Caco-2 (cell line): ENCODE measurements at regions not wholly inside any gene's neighbourhood (a gene's known extent, or its start where the extent isn't known, plus 50 kb on each side); places are given as distances from the start of the nearest gene placed in this dataset.

Experiments used
- BruUV-seq: library from RNA; stranded (reverse); fragments of 400-500 nt; replicated peaks from 2 replicates; lab custom pipeline; 2021; lab: Mats Ljungman, UMichigan
- CTCF ChIA-PET: fragments of 300-600 bp; sonication (Branson Sonifier 250); formaldehyde crosslinking; loops from one replicate; lab custom pipeline; 2022; ENCODE audit warnings: antibody characterized with exemption; lab: Charles Lee
- POLR2A ChIA-PET: fragments of 300-600 bp; sonication (Branson Sonifier 250); formaldehyde crosslinking; loops from one replicate; lab custom pipeline; 2022; ENCODE audit warnings: antibody characterized with exemption; lab: Charles Lee
- DNase-seq, 2 experiments: peaks; one replicate each; pipeline versions ENCODE4 v3.0.0 to v3.0.0-alpha.2; 2020 to 2022
- H3K27me3 ChIP-seq: replicated peaks from 2 replicates; pipeline ENCODE4 v1.6.0; 2011; ENCODE audit warnings: low read length; ENCODE audit not compliant: control insufficient read depth, insufficient read depth
- H3K36me3 ChIP-seq: 2 replicates; pipeline ENCODE4 v1.5.1; 2011; ENCODE audit warnings: low read length; ENCODE audit not compliant: control insufficient read depth, insufficient read depth
- H3K4me1 ChIP-seq: fragments of 250-450 bp; sonication (Bioruptor Pico); 2 replicates; pipeline ENCODE4 v1.5.1; 2020; ENCODE audit warnings: mild to moderate bottlenecking
- H3K4me3 ChIP-seq: 2 replicates; pipeline ENCODE4 v1.5.1; 2011; ENCODE audit warnings: low read depth, mild to moderate bottlenecking, control low read depth, low read length
- H3K9me3 ChIP-seq: fragments of 250-450 bp; sonication (Bioruptor Pico); 2 replicates; pipeline ENCODE4 v1.5.1; 2020; ENCODE audit warnings: mild to moderate bottlenecking, moderate library complexity
- H3K27ac Mint-ChIP-seq: one replicate; pipeline ENCODE4 v1.8.0; 2022; ENCODE audit warnings: mixed read lengths; ENCODE audit not compliant: unreplicated experiment
- H3K27me3 Mint-ChIP-seq: one replicate; pipeline ENCODE4 v1.8.0; 2022; ENCODE audit warnings: mixed read lengths; ENCODE audit not compliant: insufficient read depth, unreplicated experiment
- H3K36me3 Mint-ChIP-seq: one replicate; pipeline ENCODE4 v1.8.0; 2022; ENCODE audit warnings: mild to moderate bottlenecking, mixed read lengths; ENCODE audit not compliant: insufficient read depth, unreplicated experiment
- H3K4me1 Mint-ChIP-seq: one replicate; pipeline ENCODE4 v1.8.0; 2022; ENCODE audit warnings: low read depth, mixed read lengths; ENCODE audit not compliant: unreplicated experiment
- H3K4me3 Mint-ChIP-seq: one replicate; pipeline ENCODE4 v1.8.0; 2022; ENCODE audit warnings: mild to moderate bottlenecking, moderate library complexity, mixed read lengths; ENCODE audit not compliant: unreplicated experiment
- H3K9me3 Mint-ChIP-seq: one replicate; pipeline ENCODE4 v1.8.0; 2022; ENCODE audit warnings: mixed read lengths; ENCODE audit not compliant: unreplicated experiment
- intact Hi-C: fragments of 100-400 bp; cut with micrococcal nuclease; formaldehyde crosslinking; loops from one replicate; pipeline ENCODE4 v1.10.0; 2022; ENCODE audit not compliant: unreplicated experiment
- TF ChIP-seq, protein P1 (sequence below), 2 experiments: fragments of 200-600 bp in 1 of 2; IDR thresholded peaks; 1 replicate in 1 of 2; 2 replicates in 1 of 2; pipeline versions ENCODE4 v1.5.1 to v1.8.0; 2011 to 2022; ENCODE audit warnings: antibody characterized with exemption in 1 of 2, control low read depth in 1 of 2, inconsistent platforms in 1 of 2, low read depth in 1 of 2, low read length in 1 of 2, mild to moderate bottlenecking in 1 of 2, moderate library complexity in 1 of 2; ENCODE audit not compliant: insufficient read depth in 1 of 2, severe bottlenecking in 1 of 2, unreplicated experiment in 1 of 2

DNA sequence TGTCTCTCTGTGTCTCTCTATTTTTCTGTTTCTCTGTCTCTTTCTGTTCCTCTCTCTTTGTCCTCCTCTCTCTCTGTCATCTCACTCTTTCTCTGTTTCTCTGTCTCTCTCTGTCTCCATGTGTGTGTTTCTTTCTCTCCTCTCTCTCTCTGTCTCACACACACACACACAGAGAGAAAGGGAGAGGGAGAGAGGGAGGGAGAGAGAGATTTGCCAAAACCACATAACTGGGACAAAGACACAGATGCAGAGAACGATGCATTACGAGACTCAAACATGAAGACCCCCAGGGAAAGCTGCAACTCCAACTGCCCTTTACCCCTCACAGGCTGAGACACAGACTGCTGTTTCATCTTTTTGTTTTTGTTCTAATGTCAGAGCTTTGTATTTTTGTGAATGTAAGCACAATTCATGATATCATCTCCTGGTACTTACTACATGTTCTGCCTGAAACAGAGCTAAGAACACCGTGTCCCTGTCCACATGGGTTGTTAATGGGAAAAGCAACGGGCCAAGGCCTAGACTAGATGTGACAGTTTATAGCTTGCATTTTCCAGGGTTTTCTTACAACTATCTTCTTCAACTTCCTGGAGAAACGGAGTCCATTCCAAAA lies 177.1 kb upstream of the ARID1B start:
- no peak overlapping the region for H3K27ac Mint-ChIP-seq
- intact Hi-C loops: no loop called here
- TF ChIP-seq, protein P1, sequence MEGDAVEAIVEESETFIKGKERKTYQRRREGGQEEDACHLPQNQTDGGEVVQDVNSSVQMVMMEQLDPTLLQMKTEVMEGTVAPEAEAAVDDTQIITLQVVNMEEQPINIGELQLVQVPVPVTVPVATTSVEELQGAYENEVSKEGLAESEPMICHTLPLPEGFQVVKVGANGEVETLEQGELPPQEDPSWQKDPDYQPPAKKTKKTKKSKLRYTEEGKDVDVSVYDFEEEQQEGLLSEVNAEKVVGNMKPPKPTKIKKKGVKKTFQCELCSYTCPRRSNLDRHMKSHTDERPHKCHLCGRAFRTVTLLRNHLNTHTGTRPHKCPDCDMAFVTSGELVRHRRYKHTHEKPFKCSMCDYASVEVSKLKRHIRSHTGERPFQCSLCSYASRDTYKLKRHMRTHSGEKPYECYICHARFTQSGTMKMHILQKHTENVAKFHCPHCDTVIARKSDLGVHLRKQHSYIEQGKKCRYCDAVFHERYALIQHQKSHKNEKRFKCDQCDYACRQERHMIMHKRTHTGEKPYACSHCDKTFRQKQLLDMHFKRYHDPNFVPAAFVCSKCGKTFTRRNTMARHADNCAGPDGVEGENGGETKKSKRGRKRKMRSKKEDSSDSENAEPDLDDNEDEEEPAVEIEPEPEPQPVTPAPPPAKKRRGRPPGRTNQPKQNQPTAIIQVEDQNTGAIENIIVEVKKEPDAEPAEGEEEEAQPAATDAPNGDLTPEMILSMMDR (IDR thresholded peaks at IDR 0.05; ENCODE audit: insufficient read depth in 1 of 2, low read depth in 1 of 2, low read length in 1 of 2, severe bottlenecking in 1 of 2, unreplicated experiment in 1 of 2): no peak
- no peaks in the 10 kb centered on the region for H3K4me1 Mint-ChIP-seq
- no peaks in the 10 kb centered on the region for H3K27me3 ChIP-seq
- H3K4me1 ChIP-seq: no peaks in the 10 kb centered on the region
- no peaks in the 10 kb centered on the region for H3K36me3 ChIP-seq
- no peak overlapping the region for H3K4me3 Mint-ChIP-seq
- BruUV-seq: no TSS peak
- ChIA-PET POLR2A (no interaction called here), CTCF (no interaction called here)
- H3K9me3 Mint-ChIP-seq: no peaks in the 10 kb centered on the region
- peaks cover 3% of the 10 kb centered on the region; the same call in 1 of the 2 replicates for H3K9me3 ChIP-seq
- no peak overlapping the region for H3K4me3 ChIP-seq
- no peaks in the 10 kb centered on the region for H3K36me3 Mint-ChIP-seq
- DNase-seq: no peak
- peaks cover 4% of the 10 kb centered on the region for H3K27me3 Mint-ChIP-seq

DNA sequence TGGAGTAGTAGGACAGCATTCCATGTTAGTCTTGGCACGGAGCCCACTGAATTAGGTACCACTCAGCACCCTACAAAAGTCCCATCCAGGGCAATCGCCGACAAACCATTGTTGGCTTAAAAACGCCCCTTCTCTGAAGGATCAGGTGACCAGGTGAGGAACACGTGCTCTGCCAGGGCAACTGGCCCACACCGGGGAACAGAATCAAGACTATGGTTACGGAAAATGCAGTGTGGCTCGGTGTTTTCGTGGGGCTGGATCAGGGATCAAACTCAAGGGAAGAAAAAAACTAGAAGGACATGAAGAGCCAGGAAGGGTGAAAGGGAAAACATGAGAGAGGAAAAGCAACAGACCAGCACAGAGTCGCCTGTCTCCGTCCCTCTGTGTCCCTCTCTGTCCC lies 177.8 kb upstream of the ARID1B start:
- no peak overlapping the region for H3K4me3 ChIP-seq
- peaks cover 2% of the 10 kb centered on the region; the same call in 1 of the 2 replicates for H3K9me3 ChIP-seq
- Mint-ChIP-seq H3K9me3 (no peaks in the 10 kb centered on the region), H3K4me3 (no peak overlapping the region), H3K36me3 (no peaks in the 10 kb centered on the region), H3K27ac (no peak overlapping the region), H3K27me3 (peaks cover 4% of the 10 kb centered on the region), H3K4me1 (no peaks in the 10 kb centered on the region)
- TF ChIP-seq, protein P1 (IDR thresholded peaks at IDR 0.05; ENCODE audit: insufficient read depth in 1 of 2, low read depth in 1 of 2, low read length in 1 of 2, severe bottlenecking in 1 of 2, unreplicated experiment in 1 of 2): no peak
- H3K4me1 ChIP-seq: no peaks in the 10 kb centered on the region
- no peak for DNase-seq
- no peaks in the 10 kb centered on the region for H3K36me3 ChIP-seq
- CTCF ChIA-PET: no interaction called here
- BruUV-seq: no TSS peak
- H3K27me3 ChIP-seq: no peaks in the 10 kb centered on the region
- POLR2A ChIA-PET: no interaction called here
- intact Hi-C loops: no loop called here

DNA sequence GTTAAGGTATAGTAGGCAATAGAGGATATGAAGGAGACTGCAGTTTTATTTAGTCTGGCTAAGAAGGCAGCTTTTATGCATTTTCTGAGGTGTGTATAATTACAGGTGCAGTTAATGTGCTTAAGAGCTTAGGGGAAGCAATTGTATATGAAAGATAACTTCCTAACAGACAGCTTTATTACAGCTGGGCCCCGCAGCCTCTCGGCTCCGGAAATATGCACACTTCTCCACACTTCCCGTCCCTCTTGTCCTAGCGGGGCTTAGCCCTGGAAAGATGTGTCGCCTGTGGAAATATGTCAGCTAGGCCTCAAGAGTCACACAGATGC lies 178.4 kb upstream of the ARID1B start:
- H3K4me1 ChIP-seq: no peaks in the 10 kb centered on the region
- DNase-seq: no peak
- H3K9me3 Mint-ChIP-seq: no peaks in the 10 kb centered on the region
- no TSS peak for BruUV-seq
- H3K36me3 ChIP-seq: no peaks in the 10 kb centered on the region
- no peak overlapping the region for H3K27ac Mint-ChIP-seq
- no peaks in the 10 kb centered on the region for H3K36me3 Mint-ChIP-seq
- peaks cover 4% of the 10 kb centered on the region for H3K27me3 Mint-ChIP-seq
- no peaks in the 10 kb centered on the region for H3K4me1 Mint-ChIP-seq
- CTCF ChIA-PET: no interaction called here
- no peak overlapping the region for H3K4me3 ChIP-seq
- H3K4me3 Mint-ChIP-seq: no peak overlapping the region
- intact Hi-C loops: no loop called here
- H3K9me3 ChIP-seq: no peaks in the 10 kb centered on the region
- TF ChIP-seq, protein P1 (IDR thresholded peaks at IDR 0.05; ENCODE audit: insufficient read depth in 1 of 2, low read depth in 1 of 2, low read length in 1 of 2, severe bottlenecking in 1 of 2, unreplicated experiment in 1 of 2): no peak
- no peaks in the 10 kb centered on the region for H3K27me3 ChIP-seq
- POLR2A ChIA-PET: no interaction called here
